K562 (cell line): ENCODE measurements at regions not wholly inside any gene's neighbourhood (a gene's known extent, or its start where the extent isn't known, plus 50 kb on each side); places are given as distances from the start of the nearest gene placed in this dataset.

Experiments used
- ATF3 ChIP-seq, 2 experiments: fragments of 450-650 bp in 1 of 2; sonication (generic) in 1 of 2; formaldehyde crosslinking in 1 of 2; IDR thresholded peaks in 1 of 2; conservative IDR thresholded peaks in 1 of 2; 2 replicates each; pipeline versions ENCODE4 v1.6.1 to v1.8.1; 2016 to 2023; ENCODE audit warnings: mild to moderate bottlenecking in 2 of 2, moderate library complexity in 2 of 2, inconsistent platforms in 1 of 2, missing genetic modification reagents in 1 of 2
- BMI1 ChIP-seq: fragments of 150-350 bp; IDR thresholded peaks from 2 replicates; pipeline ENCODE4 v1.6.1; 2014; ENCODE audit warnings: low read length
- CBX1 ChIP-seq: sonication (generic); IDR thresholded peaks from 2 replicates; pipeline ENCODE4 v1.6.1; 2016; ENCODE audit warnings: antibody characterized with exemption, low read depth, mild to moderate bottlenecking
- CBX3 ChIP-seq, 2 experiments: IDR thresholded peaks; 1 replicate in 1 of 2; 2 replicates in 1 of 2; pipeline ENCODE4 v1.6.1; 2012; ENCODE audit warnings: inconsistent platforms in 2 of 2, low read length in 2 of 2, borderline replicate concordance in 1 of 2, control low read depth in 1 of 2
- DACH1 ChIP-seq: fragments of 450-650 bp; IDR thresholded peaks from 2 replicates; pipeline ENCODE4 v1.6.1; 2018; ENCODE audit not compliant: partially characterized antibody
- ERF ChIP-seq: fragments of 450-650 bp; formaldehyde crosslinking; IDR thresholded peaks from 2 replicates; pipeline ENCODE4 v1.4.0; 2020; ENCODE audit warnings: mild to moderate bottlenecking, mixed read lengths
- FOXA1 ChIP-seq: fragments of 450-650 bp; IDR thresholded peaks from 2 replicates; pipeline ENCODE4 v1.6.1; 2016; ENCODE audit warnings: mild to moderate bottlenecking, borderline replicate concordance
- HES1 ChIP-seq: fragments of 450-650 bp; IDR thresholded peaks from 2 replicates; pipeline ENCODE4 v1.6.1; 2016; ENCODE audit warnings: low read depth, mild to moderate bottlenecking, moderate library complexity
- HMGXB4 ChIP-seq: sonication (generic); formaldehyde crosslinking; IDR thresholded peaks from 2 replicates; pipeline ENCODE4 v1.8.1; 2023; ENCODE audit warnings: mild to moderate bottlenecking, missing genetic modification reagents
- ILK ChIP-seq: fragments of 450-650 bp; IDR thresholded peaks from 2 replicates; pipeline ENCODE4 v1.6.1; 2016; ENCODE audit warnings: missing genetic modification characterization, low read depth, mild to moderate bottlenecking, missing compliant biosample characterization, moderate library complexity, borderline replicate concordance
- KDM2B ChIP-seq: fragments of 250-450 bp; sonication (Bioruptor Pico); IDR thresholded peaks from 2 replicates; pipeline ENCODE4 v1.8.0; 2021; ENCODE audit warnings: mild to moderate bottlenecking, moderate library complexity
- MCM5 ChIP-seq: fragments of 450-650 bp; IDR thresholded peaks from 2 replicates; pipeline ENCODE4 v1.6.1; 2016; ENCODE audit warnings: low read depth
- MEIS2 ChIP-seq: fragments of 450-650 bp; IDR thresholded peaks from 2 replicates; pipeline ENCODE4 v1.6.1; 2014; ENCODE audit warnings: mild to moderate bottlenecking; ENCODE audit not compliant: partially characterized antibody
- MIER1 ChIP-seq: fragments of 450-650 bp; IDR thresholded peaks from 2 replicates; pipeline ENCODE4 v1.6.1; 2016; ENCODE audit warnings: antibody characterized with exemption, mild to moderate bottlenecking, low read depth
- NCOA1 ChIP-seq: fragments of 450-650 bp; IDR thresholded peaks from 2 replicates; pipeline ENCODE4 v1.6.1; 2016; ENCODE audit warnings: low read depth
- NFRKB ChIP-seq: fragments of 450-650 bp; IDR thresholded peaks from 2 replicates; pipeline ENCODE4 v1.6.1; 2016; ENCODE audit warnings: low read depth
- RBM17 ChIP-seq: fragments of 200-400 bp; formaldehyde crosslinking; IDR thresholded peaks from 2 replicates; pipeline ENCODE4 v1.6.1; 2017; ENCODE audit warnings: low read depth, mild to moderate bottlenecking, low read length, borderline replicate concordance
- RUNX1 ChIP-seq: sonication (generic); IDR thresholded peaks from 2 replicates; pipeline ENCODE4 v1.6.1; 2016; ENCODE audit warnings: antibody characterized with exemption, low read depth
- SMAD3 ChIP-seq: fragments of 450-650 bp; formaldehyde crosslinking; conservative IDR thresholded peaks from 2 replicates; pipeline ENCODE4 v1.4.0; 2020; ENCODE audit warnings: mild to moderate bottlenecking
- SMARCC2 ChIP-seq: fragments of 450-650 bp; IDR thresholded peaks from 2 replicates; pipeline ENCODE4 v1.6.1; 2017; ENCODE audit warnings: antibody characterized with exemption, moderate library complexity, mild to moderate bottlenecking, low read depth
- TAF1 ChIP-seq: IDR thresholded peaks from 2 replicates; pipeline ENCODE4 v1.6.1; 2011; ENCODE audit warnings: mild to moderate bottlenecking, low read length, moderate library complexity; ENCODE audit not compliant: insufficient read depth, control insufficient read depth, severe bottlenecking; ENCODE audit errors: extremely low read depth
- YY1 ChIP-seq, 3 experiments: IDR thresholded peaks; 2 replicates each; pipeline ENCODE4 v1.6.1; 2011; ENCODE audit warnings: low read length in 2 of 3, mild to moderate bottlenecking in 2 of 3, moderate library complexity in 2 of 3, borderline replicate concordance in 1 of 3, control low read depth in 1 of 3, low read depth in 1 of 3; ENCODE audit not compliant: insufficient read depth in 3 of 3, insufficient replicate concordance in 2 of 3, control insufficient read depth in 1 of 3, insufficient read length in 1 of 3; ENCODE audit errors: extremely low read depth in 1 of 3
- ZNF24 ChIP-seq: fragments of 450-650 bp; IDR thresholded peaks from 2 replicates; pipeline ENCODE4 v1.6.1; 2016
- ZNF384 ChIP-seq: IDR thresholded peaks from 2 replicates; pipeline ENCODE4 v1.6.1; 2012; ENCODE audit warnings: low read depth, low read length, improper control_type of control experiment

GRCh38 chr7:25950488-25951413 is 201.2 kb upstream of the NFE2L3 start (continued):
- TF ChIP-seq NFRKB (peak; percentile 56; the same call in 1 of the 2 replicates), KDM2B (CRISPR knock-in tag) (no peak), ERF (CRISPR knock-in tag) (no peak), ILK (no peak), TAF1 (peak; percentile 87), CBX3 (IDR thresholded peaks at IDR 0.05; ENCODE audit: borderline replicate concordance in 1 of 2, low read length in 2 of 2) (no peak; a peak in 1 of 3 replicates), DACH1 (peak; percentile 78), HMGXB4 (CRISPR knock-in tag) (no peak), MIER1 (no peak), RBM17 (no peak), YY1 (IDR thresholded peaks at IDR 0.05; ENCODE audit: borderline replicate concordance in 1 of 3, control insufficient read depth in 1 of 3, extremely low read depth in 1 of 3, insufficient read depth in 3 of 3, insufficient read length in 1 of 3, insufficient replicate concordance in 2 of 3, low read depth in 1 of 3, low read length in 2 of 3) (peak; percentile 24 to 86 (median 77)), SMARCC2 (no peak), FOXA1 (no peak), MCM5 (no peak), CBX1 (peak; percentile 18; the same call in 1 of the 2 replicates), ZNF24 (peak; percentile 6; the same call in 1 of the 2 replicates), SMAD3 (no peak), ZNF384 (no peak), ATF3 (IDR thresholded peaks at IDR 0.05) (no peak), ATF3 (CRISPR knock-in tag; conservative IDR thresholded peaks at IDR 0.05) (no peak), MEIS2 (no peak), HES1 (peak; percentile 28; the same call in 1 of the 2 replicates), BMI1 (no peak), RUNX1 (no peak), NCOA1 (no peak)
